Testis (tissue), 2 donors: ENCODE measurements at regions not wholly inside any gene's neighbourhood (a gene's known extent, or its start where the extent isn't known, plus 50 kb on each side); places are given as distances from the start of the nearest gene placed in this dataset.

ENCODE experiments used
- POLR2A ChIP-seq: fragments of 450-650 bp; IDR thresholded peaks from one replicate; pipeline ENCODE4 v1.6.1; 2017; ENCODE audit warnings: antibody characterized with exemption, mild to moderate bottlenecking, moderate library complexity
- TF ChIP-seq, protein P1 (sequence below), 3 experiments: fragments of 450-650 bp in 2 of 3; fragments of 200-600 bp in 1 of 3; sonication (generic) in 1 of 3; IDR thresholded peaks; one replicate each; pipeline ENCODE4 v1.5.1; 2016 to 2019; ENCODE audit warnings: antibody characterized with exemption in 3 of 3, mild to moderate bottlenecking in 2 of 3, moderate library complexity in 1 of 3

GRCh38 chr3:159816512-159816911 is 172.1 kb upstream of the IL12A start:
- TF ChIP-seq, protein P1, sequence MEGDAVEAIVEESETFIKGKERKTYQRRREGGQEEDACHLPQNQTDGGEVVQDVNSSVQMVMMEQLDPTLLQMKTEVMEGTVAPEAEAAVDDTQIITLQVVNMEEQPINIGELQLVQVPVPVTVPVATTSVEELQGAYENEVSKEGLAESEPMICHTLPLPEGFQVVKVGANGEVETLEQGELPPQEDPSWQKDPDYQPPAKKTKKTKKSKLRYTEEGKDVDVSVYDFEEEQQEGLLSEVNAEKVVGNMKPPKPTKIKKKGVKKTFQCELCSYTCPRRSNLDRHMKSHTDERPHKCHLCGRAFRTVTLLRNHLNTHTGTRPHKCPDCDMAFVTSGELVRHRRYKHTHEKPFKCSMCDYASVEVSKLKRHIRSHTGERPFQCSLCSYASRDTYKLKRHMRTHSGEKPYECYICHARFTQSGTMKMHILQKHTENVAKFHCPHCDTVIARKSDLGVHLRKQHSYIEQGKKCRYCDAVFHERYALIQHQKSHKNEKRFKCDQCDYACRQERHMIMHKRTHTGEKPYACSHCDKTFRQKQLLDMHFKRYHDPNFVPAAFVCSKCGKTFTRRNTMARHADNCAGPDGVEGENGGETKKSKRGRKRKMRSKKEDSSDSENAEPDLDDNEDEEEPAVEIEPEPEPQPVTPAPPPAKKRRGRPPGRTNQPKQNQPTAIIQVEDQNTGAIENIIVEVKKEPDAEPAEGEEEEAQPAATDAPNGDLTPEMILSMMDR (IDR thresholded peaks at IDR 0.05) = no peak
- no peak for TF ChIP-seq POLR2A
